D721Med (cell line): ENCODE measurements at regions not wholly inside any gene's neighbourhood (a gene's known extent, or its start where the extent isn't known, plus 50 kb on each side); places are given as distances from the start of the nearest gene placed in this dataset.

Experiments used
- DNase-seq: peaks from one replicate; pipeline ENCODE4 v3.0.0; 2011; ENCODE audit warnings: low spot score; ENCODE audit not compliant: insufficient read length
- FAIRE-seq: peaks from 2 replicates; lab custom pipeline; 2011; peaks lifted over from hg19 to GRCh38; lab: Jason Lieb, UNC
- TF ChIP-seq, protein P1 (sequence below): IDR thresholded peaks from 2 replicates; pipeline ENCODE4 v1.5.1; 2012; ENCODE audit warnings: mild to moderate bottlenecking, control low read depth; ENCODE audit not compliant: insufficient read depth; ENCODE audit errors: missing control alignments

DNA sequence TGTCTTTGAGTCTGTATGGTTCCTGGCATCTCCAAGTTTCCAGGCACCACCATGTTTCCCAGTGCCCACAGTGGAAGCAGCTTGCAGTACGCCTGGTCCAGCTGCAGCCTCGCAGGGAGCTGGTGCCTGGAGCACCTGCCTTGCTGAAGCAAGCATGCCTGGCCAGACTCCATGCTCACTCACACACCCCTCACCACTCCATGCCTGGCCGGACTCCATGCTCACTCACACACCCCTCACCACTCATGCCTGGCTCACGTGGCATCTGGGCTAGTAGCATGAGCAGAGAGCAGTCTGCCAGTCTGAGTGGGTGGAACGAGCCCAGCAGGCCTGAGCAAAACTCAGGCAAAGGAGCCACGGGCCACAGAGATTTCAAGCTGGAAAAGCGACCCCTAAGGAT lies 214.3 kb downstream of the TFAP2C start:
- FAIRE-seq, result no peak
- TF ChIP-seq, protein P1, sequence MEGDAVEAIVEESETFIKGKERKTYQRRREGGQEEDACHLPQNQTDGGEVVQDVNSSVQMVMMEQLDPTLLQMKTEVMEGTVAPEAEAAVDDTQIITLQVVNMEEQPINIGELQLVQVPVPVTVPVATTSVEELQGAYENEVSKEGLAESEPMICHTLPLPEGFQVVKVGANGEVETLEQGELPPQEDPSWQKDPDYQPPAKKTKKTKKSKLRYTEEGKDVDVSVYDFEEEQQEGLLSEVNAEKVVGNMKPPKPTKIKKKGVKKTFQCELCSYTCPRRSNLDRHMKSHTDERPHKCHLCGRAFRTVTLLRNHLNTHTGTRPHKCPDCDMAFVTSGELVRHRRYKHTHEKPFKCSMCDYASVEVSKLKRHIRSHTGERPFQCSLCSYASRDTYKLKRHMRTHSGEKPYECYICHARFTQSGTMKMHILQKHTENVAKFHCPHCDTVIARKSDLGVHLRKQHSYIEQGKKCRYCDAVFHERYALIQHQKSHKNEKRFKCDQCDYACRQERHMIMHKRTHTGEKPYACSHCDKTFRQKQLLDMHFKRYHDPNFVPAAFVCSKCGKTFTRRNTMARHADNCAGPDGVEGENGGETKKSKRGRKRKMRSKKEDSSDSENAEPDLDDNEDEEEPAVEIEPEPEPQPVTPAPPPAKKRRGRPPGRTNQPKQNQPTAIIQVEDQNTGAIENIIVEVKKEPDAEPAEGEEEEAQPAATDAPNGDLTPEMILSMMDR, result no peak

DNA sequence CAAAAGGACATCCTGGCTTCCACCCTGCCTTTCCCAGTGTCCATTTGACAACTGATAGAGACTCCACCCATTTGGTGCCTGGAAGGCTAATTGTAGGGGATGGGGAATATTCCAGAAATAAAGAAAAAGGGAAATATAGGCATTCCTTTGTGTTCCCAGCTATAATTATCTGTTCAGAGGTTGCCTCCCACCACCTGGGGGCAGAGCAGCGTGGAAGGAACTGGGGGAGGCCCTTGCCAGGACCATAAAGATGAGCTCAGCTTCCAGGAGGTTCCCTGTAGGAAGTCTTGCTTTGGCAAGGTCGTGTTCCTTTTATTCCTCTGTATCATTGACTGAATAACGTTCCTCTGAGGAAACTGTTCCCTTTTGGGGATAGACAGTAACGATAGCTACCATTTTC lies 214.7 kb downstream of the TFAP2C start:
- DNase-seq (no peak), FAIRE-seq (no peak)
- TF ChIP-seq, protein P1, result no peak

More for the DNA sequence above, 214.3 kb downstream of the TFAP2C start:
- DNase-seq, result no peak

DNA sequence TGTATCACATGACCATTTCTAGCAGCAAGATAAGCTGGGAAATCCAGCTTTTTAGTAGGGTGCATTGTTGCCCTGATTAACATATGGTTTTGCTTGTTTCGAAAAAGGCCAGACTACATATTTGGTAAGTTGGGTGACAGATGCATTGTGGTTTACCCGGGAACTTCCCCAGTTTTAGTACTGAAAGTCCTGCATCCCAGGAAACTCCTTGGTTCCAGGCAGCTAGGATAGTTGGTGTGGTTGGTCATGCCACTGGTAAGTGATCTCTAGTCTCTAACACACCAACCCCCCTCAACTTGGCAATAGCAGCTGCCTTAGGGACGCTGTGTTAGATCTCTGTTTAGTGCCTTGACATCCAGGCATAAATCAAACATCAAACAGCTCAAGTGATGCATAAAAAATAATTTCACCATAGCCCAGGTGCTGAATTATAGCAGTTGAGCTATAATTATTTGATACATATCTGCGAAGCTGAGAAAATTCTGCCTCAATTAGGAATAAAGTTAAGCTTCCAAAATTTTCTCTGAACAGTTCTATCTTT lies 216.5 kb downstream of the TFAP2C start:
- no peak for DNase-seq
- TF ChIP-seq, protein P1, result no peak
- FAIRE-seq, result no peak

DNA sequence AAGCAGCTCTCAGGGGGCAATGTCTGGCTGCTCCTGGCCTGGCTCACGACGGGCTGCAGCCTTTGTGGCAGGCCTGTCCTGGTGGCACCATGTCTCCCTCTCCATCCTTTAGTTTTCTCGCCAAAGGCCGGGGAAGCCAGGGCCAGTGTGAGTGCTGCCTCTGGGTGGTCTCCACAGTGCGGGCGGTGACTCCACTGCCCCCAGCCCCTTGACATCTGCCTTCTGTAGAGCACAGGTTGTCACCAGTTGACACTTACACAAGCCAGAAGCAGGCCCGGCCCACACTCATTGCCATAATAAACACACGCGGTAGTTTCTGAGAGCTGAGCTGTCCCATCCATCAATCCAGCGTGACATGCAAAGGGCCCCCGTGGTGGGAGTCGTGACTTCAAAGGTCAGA lies 219.5 kb downstream of the TFAP2C start:
- TF ChIP-seq, protein P1, result no peak
- no peak for FAIRE-seq
- no peak for DNase-seq

DNA sequence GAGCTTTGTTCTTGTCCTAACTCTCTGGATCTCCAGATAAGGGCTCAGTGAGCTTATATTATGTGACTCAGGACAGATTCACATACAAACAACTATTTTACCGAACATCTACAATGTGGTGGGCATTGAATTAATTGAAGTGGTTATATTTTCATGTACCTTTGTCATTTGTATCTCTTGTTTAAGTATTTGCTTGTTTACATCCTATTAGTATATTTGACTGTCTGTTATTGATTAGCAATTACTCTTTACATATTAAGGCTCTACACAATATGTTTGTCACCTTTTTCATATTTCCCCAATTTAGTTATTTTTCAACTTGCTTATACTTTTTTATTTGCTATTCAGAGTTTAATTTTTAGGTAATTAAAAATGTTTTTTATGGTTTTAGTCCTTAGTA lies 222.4 kb downstream of the TFAP2C start:
- DNase-seq (no peak), FAIRE-seq (no peak)
- TF ChIP-seq, protein P1, result no peak

DNA sequence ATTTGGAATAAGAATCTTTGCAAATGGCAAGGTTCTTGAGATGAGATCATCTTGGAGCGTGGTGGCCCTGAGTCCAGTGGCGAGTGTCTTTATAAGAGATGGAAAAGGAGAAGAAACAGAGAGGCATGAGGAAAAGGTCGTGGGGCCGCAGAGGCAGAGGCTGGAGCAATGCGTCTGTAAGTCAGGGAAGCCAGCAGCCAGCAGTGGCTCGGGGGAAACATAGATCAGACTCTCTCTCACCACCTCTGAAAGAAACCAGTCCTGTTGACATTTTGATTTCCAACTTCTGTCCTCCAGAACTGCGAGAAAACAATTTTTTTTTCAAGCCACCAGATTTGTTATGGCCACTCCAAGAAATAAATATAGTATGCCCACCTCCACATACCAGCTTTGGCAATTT lies 226.6 kb downstream of the TFAP2C start:
- DNase-seq (no peak), FAIRE-seq (no peak)
- TF ChIP-seq, protein P1, result no peak

DNA sequence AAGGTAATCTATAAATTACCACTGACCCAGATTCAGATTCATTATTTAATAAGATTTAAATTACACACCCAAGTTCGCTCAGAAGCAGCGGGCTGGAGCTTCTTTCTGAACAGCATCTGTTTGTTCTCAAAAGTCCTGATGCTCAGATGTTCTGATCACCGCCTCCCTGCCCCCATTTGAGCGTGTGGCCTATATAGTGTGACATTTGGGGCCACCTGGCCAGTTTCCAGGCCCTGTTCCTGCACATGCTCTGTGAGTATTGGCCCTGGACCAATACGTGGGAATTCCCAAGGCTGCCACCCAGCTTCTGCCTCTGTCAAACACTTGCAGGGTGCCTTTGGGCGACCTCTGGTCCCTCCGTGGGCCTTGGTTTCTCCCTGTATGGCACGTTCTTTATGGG lies 228.8 kb downstream of the TFAP2C start:
- TF ChIP-seq, protein P1, result no peak
- FAIRE-seq, result no peak
- DNase-seq, result no peak
